K562 (cell line): ENCODE measurements at regions not wholly inside any gene's neighbourhood (a gene's known extent, or its start where the extent isn't known, plus 50 kb on each side); places are given as distances from the start of the nearest gene placed in this dataset.

Experiments
- ATAC-seq: fragments of 200-7000 bp; cut with Tn5 transposase; 3 replicates; pipeline ENCODE4 v1.9.1; 2020; ENCODE audit warnings: moderate library complexity
- BruUV-seq: library from RNA; stranded (reverse); fragments of 400-500 nt; replicated peaks from 2 replicates; lab custom pipeline; 2021; lab: Mats Ljungman, UMichigan
- CTCF ChIA-PET: fragments of 300-600 bp; formaldehyde crosslinking; extraction: SDS; loops from one replicate; lab custom pipeline; 2021; ENCODE audit warnings: low intra/inter-chr PET ratio; lab: Yijun Ruan, JAX
- POLR2A ChIA-PET: fragments of 300-600, 350-650 bp; sonication (Branson Sonifier 250); formaldehyde crosslinking; extraction: SDS; loops from one replicate; lab custom pipeline; 2021; ENCODE audit warnings: antibody characterized with exemption, inconsistent platforms; lab: Yijun Ruan, JAX
- DNase-seq, 4 experiments: peaks; one replicate each; pipeline versions ENCODE4 v3.0.0 to v3.0.0-alpha.2; 2011 to 2018; ENCODE audit warnings: low spot score in 3 of 4, mixed read lengths in 3 of 4; ENCODE audit errors: extremely low read depth in 1 of 4
- FAIRE-seq: peaks from 2 replicates; lab custom pipeline; 2011; peaks lifted over from hg19 to GRCh38; lab: Jason Lieb, UNC
- H2AFZ ChIP-seq: 2 replicates; pipeline ENCODE4 v1.6.0; 2011; ENCODE audit warnings: low read depth, low read length, control low read depth, inconsistent platforms
- H3K27ac ChIP-seq: fragments of 200-600 bp; 3 replicates; pipeline ENCODE4 v1.8.0; 2011; ENCODE audit warnings: low read depth, mild to moderate bottlenecking, control low read depth, inconsistent platforms, low read length, moderate library complexity, mixed read lengths; ENCODE audit errors: extremely low read depth
- H3K27me3 ChIP-seq, 2 experiments: fragments of 300-600 bp in 1 of 2; 2 replicates in 1 of 2; 3 replicates in 1 of 2; pipeline versions ENCODE4 v1.6.0 to v1.8.0; 2011; ENCODE audit warnings: inconsistent platforms in 2 of 2, low read length in 2 of 2, mild to moderate bottlenecking in 1 of 2, mixed read lengths in 1 of 2, moderate library complexity in 1 of 2; ENCODE audit not compliant: control insufficient read depth in 2 of 2, insufficient read depth in 2 of 2
- H3K36me3 ChIP-seq: fragments of 300-600 bp; 3 replicates; pipeline ENCODE4 v1.8.0; 2011; ENCODE audit warnings: mild to moderate bottlenecking, low read length, inconsistent platforms; ENCODE audit not compliant: control insufficient read depth, insufficient read depth
- H3K4me1 ChIP-seq, 2 experiments: fragments of 200-600 bp in 1 of 2; replicated peaks in 1 of 2; 2 replicates in 1 of 2; 3 replicates in 1 of 2; pipeline versions ENCODE4 v1.5.1 to v1.8.0; 2011; ENCODE audit warnings: inconsistent platforms in 2 of 2, low read length in 2 of 2, mild to moderate bottlenecking in 1 of 2, mixed read lengths in 1 of 2, moderate library complexity in 1 of 2; ENCODE audit not compliant: control insufficient read depth in 2 of 2, insufficient read depth in 2 of 2
- H3K4me2 ChIP-seq: 2 replicates; pipeline ENCODE4 v1.6.1; 2011; ENCODE audit warnings: low read length, control low read depth, inconsistent platforms, mixed read lengths; ENCODE audit not compliant: insufficient read depth
- H3K4me3 ChIP-seq: fragments of 200-600 bp; sonication (generic), shearing (Covaris generic); 2 replicates; pipeline ENCODE4 v1.5.1; 2016; ENCODE audit warnings: control low read depth, inconsistent platforms
- H3K79me2 ChIP-seq: fragments of 200-600 bp; 3 replicates; pipeline ENCODE4 v1.8.0; 2011; ENCODE audit warnings: low read length, inconsistent platforms; ENCODE audit not compliant: control insufficient read depth, insufficient read depth
- H3K9ac ChIP-seq, 2 experiments: 2 replicates each; pipeline versions ENCODE4 v1.6.0 to v1.6.1; 2011; ENCODE audit warnings: low read depth in 2 of 2, low read length in 2 of 2, control low read depth in 1 of 2, inconsistent platforms in 1 of 2, mild to moderate bottlenecking in 1 of 2, mixed read lengths in 1 of 2; ENCODE audit not compliant: insufficient read depth in 1 of 2
- H3K9me1 ChIP-seq: one replicate; pipeline ENCODE4 v1.6.0; 2011; ENCODE audit warnings: inconsistent platforms, mild to moderate bottlenecking, low read length, moderate library complexity; ENCODE audit not compliant: control insufficient read depth, insufficient read depth
- H3K9me3 ChIP-seq: replicated peaks from 2 replicates; pipeline ENCODE4 v1.5.1; 2011; ENCODE audit warnings: low read depth, low read length, inconsistent platforms; ENCODE audit not compliant: control insufficient read depth, insufficient read depth
- H4K20me1 ChIP-seq: replicated peaks from 2 replicates; pipeline ENCODE4 v1.6.1; 2011; ENCODE audit warnings: low read length, inconsistent platforms, mixed read lengths; ENCODE audit not compliant: control insufficient read depth, insufficient read depth
- BRCA1 ChIP-seq, 2 experiments: fragments of 450-650 bp in 1 of 2; sonication (generic) in 1 of 2; formaldehyde crosslinking in 1 of 2; IDR thresholded peaks; 2 replicates each; pipeline versions ENCODE4 v1.5.0 to v1.6.1; 2017 to 2020; ENCODE audit warnings: mild to moderate bottlenecking in 1 of 2, missing genetic modification reagents in 1 of 2
- FOXK2 ChIP-seq, 2 experiments: fragments of 450-650 bp; IDR thresholded peaks in 1 of 2; conservative IDR thresholded peaks in 1 of 2; 2 replicates each; pipeline ENCODE4 v1.6.1; 2016; ENCODE audit warnings: low read depth in 2 of 2, mild to moderate bottlenecking in 1 of 2
- HDAC2 ChIP-seq: fragments of 450-650 bp; IDR thresholded peaks from 2 replicates; pipeline ENCODE4 v1.6.1; 2016; ENCODE audit warnings: mild to moderate bottlenecking
- IFI16 ChIP-seq: fragments of 250-450 bp; sonication (Bioruptor Pico); IDR thresholded peaks from 2 replicates; pipeline ENCODE4 v2.1.2; 2022; ENCODE audit warnings: mild to moderate bottlenecking, inconsistent platforms
- KLF10 ChIP-seq: fragments of 250-450 bp; sonication (Bioruptor Pico); IDR thresholded peaks from 2 replicates; pipeline ENCODE4 v1.6.1; 2021; ENCODE audit warnings: matching md5 sums
- MAFG ChIP-seq: fragments of 450-650 bp; conservative IDR thresholded peaks from 2 replicates; pipeline ENCODE4 v1.6.1; 2016; ENCODE audit warnings: missing genetic modification characterization, missing compliant biosample characterization
- NFATC3 ChIP-seq: fragments of 450-650 bp; IDR thresholded peaks from 2 replicates; pipeline ENCODE4 v1.6.1; 2017; ENCODE audit warnings: mild to moderate bottlenecking
- OTX1 ChIP-seq: fragments of 450-650 bp; formaldehyde crosslinking; IDR thresholded peaks from 2 replicates; pipeline ENCODE4 v1.4.0; 2022; ENCODE audit warnings: mild to moderate bottlenecking
- POU5F1 ChIP-seq: fragments of 150-350 bp; IDR thresholded peaks from 2 replicates; pipeline ENCODE4 v1.6.1; 2014; ENCODE audit warnings: borderline replicate concordance, low read length, low read depth, mild to moderate bottlenecking; ENCODE audit not compliant: partially characterized antibody
- PYGO2 ChIP-seq: fragments of 450-650 bp; IDR thresholded peaks from 2 replicates; pipeline ENCODE4 v1.6.1; 2016; ENCODE audit warnings: mild to moderate bottlenecking, missing genetic modification characterization, moderate library complexity, missing compliant biosample characterization
- RBM22 ChIP-seq: fragments of 200-400 bp; formaldehyde crosslinking; IDR thresholded peaks from 2 replicates; pipeline ENCODE4 v1.6.1; 2018; ENCODE audit warnings: low read length, low read depth; ENCODE audit not compliant: poor library complexity, severe bottlenecking
- SAFB2 ChIP-seq: fragments of 200-400 bp; formaldehyde crosslinking; IDR thresholded peaks from 2 replicates; pipeline ENCODE4 v1.6.1; 2018; ENCODE audit warnings: borderline replicate concordance, low read length, low read depth, moderate library complexity; ENCODE audit not compliant: severe bottlenecking
- TAF7 ChIP-seq: fragments of 450-650 bp; IDR thresholded peaks from 2 replicates; pipeline ENCODE4 v1.6.1; 2016; ENCODE audit warnings: missing genetic modification characterization, missing compliant biosample characterization
- TCF7L2 ChIP-seq: fragments of 150-350 bp; IDR thresholded peaks from 2 replicates; pipeline ENCODE4 v1.6.1; 2016; ENCODE audit warnings: low read depth, mild to moderate bottlenecking, low read length, moderate library complexity
- ZNF146 ChIP-seq: IDR thresholded peaks from one replicate; pipeline ENCODE4 v1.6.1; 2018; ENCODE audit warnings: missing compliant biosample characterization; ENCODE audit not compliant: unreplicated experiment
- ZNF444 ChIP-seq: fragments of 250-450 bp; sonication (Bioruptor Pico); IDR thresholded peaks from 2 replicates; pipeline ENCODE4 v1.4.0; 2020; ENCODE audit warnings: mild to moderate bottlenecking, moderate library complexity
- WGBS: fragments of 100-300 bp; shearing (Covaris generic); methylation state at CpG from one replicate; pipeline ENCODE4 v1.1.6; 2016; ENCODE audit warnings: low coverage, mixed read lengths; ENCODE audit not compliant: insufficient coverage; ENCODE audit errors: missing lambda C conversion rate; 5-methylcytosine and 5-hydroxymethylcytosine counted together
- in situ Hi-C: fragments of 300-500 bp; cut with MboI; formaldehyde crosslinking; loops from 4 replicates; pipeline ENCODE4 v1.15.0; 2018; ENCODE audit warnings: inconsistent platforms, mixed read lengths
- intact Hi-C: fragments of 100-400 bp; cut with micrococcal nuclease; formaldehyde crosslinking; loops from 2 replicates; pipeline ENCODE4 v1.14.2; 2022
- TF ChIP-seq, protein P1 (sequence below), 2 experiments: fragments of 450-650 bp; IDR thresholded peaks; 2 replicates each; pipeline ENCODE4 v1.6.1; 2016; ENCODE audit warnings: mild to moderate bottlenecking in 2 of 2, borderline replicate concordance in 1 of 2, low read depth in 1 of 2, moderate library complexity in 1 of 2

GRCh38 chr5:25095261-25095660 lies 450.5 kb upstream of the CDH10 start:
- intact Hi-C loops, result no loop called here
- POLR2A ChIA-PET, result no interaction called here
- DNase-seq (no peak), ATAC-seq (no peak), FAIRE-seq (no peak)
- Histone ChIP-seq H3K27me3 (no peaks in the 10 kb centered on the region), H3K36me3 (no peaks in the 10 kb centered on the region), H3K4me2 (no peak overlapping the region), H3K27ac (no peak overlapping the region), H3K9ac (no peak overlapping the region), H3K79me2 (no peaks in the 10 kb centered on the region), H2AFZ (no peak overlapping the region), H4K20me1 (no peaks in the 10 kb centered on the region), H3K4me3 (no peak overlapping the region), H3K4me1 (no peaks in the 10 kb centered on the region), H3K9me3 (no peaks in the 10 kb centered on the region), H3K9me1 (no peaks in the 10 kb centered on the region)
- in situ Hi-C loops, result no loop called here
- no TSS peak for BruUV-seq
- 0% methylated on average over 2 of the region's 2 CpGs for WGBS
- CTCF ChIA-PET, result no interaction called here
- TF ChIP-seq SAFB2, result no peak
- TF ChIP-seq TAF7 (tag), result no peak
- no peak for TF ChIP-seq TCF7L2
- TF ChIP-seq HDAC2, result no peak
- no peak for TF ChIP-seq NFATC3
- TF ChIP-seq KLF10, result no peak
- TF ChIP-seq, protein P1, sequence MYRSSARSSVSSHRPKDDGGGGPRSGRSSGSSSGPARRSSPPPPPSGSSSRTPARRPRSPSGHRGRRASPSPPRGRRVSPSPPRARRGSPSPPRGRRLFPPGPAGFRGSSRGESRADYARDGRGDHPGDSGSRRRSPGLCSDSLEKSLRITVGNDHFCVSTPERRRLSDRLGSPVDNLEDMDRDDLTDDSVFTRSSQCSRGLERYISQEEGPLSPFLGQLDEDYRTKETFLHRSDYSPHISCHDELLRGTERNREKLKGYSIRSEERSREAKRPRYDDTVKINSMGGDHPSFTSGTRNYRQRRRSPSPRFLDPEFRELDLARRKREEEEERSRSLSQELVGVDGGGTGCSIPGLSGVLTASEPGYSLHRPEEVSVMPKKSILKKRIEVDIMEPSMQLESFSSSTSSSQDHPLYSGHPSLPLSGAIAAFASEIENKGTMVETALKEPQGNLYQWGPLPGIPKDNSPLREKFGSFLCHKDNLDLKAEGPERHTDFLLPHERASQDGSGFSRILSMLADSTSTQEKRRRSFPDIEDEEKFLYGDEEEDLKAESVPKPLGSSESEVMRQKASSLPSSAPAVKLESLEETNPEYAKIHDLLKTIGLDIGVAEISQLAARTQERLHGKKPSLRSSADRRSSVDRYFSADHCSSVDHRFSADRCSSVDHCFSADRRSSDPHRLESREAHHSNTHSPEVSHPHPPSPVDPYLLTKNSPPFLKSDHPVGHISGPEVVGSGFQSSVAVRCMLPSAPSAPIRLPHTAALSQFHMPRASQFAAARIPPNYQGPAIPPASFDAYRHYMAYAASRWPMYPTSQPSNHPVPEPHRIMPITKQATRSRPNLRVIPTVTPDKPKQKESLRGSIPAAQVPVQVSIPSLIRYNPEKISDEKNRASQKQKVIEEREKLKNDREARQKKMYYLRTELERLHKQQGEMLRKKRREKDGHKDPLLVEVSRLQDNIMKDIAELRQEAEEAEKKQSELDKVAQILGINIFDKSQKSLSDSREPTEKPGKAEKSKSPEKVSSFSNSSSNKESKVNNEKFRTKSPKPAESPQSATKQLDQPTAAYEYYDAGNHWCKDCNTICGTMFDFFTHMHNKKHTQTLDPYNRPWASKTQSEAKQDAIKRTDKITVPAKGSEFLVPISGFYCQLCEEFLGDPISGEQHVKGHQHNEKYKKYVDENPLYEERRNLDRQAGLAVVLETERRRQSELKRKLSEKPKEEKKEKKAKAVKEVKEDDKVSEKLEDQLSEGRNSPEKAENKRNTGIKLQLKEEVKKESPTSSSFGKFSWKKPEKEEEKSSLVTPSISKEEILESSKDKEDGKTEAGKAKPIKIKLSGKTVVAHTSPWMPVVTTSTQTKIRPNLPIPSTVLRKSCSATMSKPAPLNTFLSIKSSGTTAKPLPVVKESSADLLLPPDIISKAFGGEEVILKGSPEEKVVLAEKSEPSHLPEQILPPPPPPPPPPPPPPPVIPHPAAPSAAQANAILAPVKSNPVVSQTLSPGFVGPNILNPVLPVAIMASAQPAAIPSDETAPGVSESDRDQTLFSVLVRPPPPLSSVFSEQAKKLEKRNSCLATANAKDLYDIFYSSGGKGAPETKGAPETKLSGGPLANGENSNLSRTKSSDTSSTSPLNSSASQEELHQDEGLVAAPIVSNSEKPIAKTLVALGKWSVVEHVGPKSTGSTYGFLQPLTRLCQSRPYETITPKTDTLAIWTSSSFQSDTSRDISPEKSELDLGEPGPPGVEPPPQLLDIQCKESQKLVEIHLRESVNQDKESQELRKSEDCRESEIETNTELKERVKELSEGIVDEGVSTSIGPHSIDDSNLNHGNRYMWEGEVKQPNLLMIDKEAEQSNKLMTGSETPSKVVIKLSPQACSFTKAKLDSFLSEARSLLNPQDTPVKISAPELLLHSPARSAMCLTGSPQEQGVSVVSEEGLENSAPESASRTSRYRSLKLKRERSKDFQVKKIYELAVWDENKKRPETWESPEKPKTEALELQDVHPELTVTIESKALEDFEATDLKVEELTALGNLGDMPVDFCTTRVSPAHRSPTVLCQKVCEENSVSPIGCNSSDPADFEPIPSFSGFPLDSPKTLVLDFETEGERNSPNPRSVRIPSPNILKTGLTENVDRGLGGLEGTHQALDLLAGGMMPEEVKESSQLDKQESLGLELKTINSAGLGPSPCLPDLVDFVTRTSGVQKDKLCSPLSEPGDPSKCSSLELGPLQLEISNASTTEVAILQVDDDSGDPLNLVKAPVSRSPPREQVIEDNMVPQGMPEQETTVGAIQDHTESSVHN (IDR thresholded peaks at IDR 0.05; ENCODE audit: borderline replicate concordance in 1 of 2, low read depth in 1 of 2), result no peak
- TF ChIP-seq RBM22, result no peak
- TF ChIP-seq POU5F1, result no peak
- no peak for TF ChIP-seq PYGO2 (tag)
- TF ChIP-seq ZNF444 (CRISPR knock-in tag), result no peak
- TF ChIP-seq IFI16 (CRISPR knock-in tag), result no peak
- no peak for TF ChIP-seq BRCA1 (IDR thresholded peaks at IDR 0.05)
- TF ChIP-seq BRCA1 (CRISPR knock-in tag; IDR thresholded peaks at IDR 0.05), result no peak
- TF ChIP-seq FOXK2 (conservative IDR thresholded peaks at IDR 0.05 in 1 of 2, IDR thresholded peaks at IDR 0.05 in 1 of 2; ENCODE audit: low read depth in 2 of 2), result no peak
- TF ChIP-seq ZNF146 (CRISPR knock-in tag), result no peak
- no peak for TF ChIP-seq OTX1 (CRISPR knock-in tag)
- TF ChIP-seq MAFG (tag), result no peak
